ENCODE measurements at regions not wholly inside any gene's neighbourhood (a gene's known extent, or its start where the extent isn't known, plus 50 kb on each side); places are given as distances from the start of the nearest gene placed in this dataset.

DNA sequence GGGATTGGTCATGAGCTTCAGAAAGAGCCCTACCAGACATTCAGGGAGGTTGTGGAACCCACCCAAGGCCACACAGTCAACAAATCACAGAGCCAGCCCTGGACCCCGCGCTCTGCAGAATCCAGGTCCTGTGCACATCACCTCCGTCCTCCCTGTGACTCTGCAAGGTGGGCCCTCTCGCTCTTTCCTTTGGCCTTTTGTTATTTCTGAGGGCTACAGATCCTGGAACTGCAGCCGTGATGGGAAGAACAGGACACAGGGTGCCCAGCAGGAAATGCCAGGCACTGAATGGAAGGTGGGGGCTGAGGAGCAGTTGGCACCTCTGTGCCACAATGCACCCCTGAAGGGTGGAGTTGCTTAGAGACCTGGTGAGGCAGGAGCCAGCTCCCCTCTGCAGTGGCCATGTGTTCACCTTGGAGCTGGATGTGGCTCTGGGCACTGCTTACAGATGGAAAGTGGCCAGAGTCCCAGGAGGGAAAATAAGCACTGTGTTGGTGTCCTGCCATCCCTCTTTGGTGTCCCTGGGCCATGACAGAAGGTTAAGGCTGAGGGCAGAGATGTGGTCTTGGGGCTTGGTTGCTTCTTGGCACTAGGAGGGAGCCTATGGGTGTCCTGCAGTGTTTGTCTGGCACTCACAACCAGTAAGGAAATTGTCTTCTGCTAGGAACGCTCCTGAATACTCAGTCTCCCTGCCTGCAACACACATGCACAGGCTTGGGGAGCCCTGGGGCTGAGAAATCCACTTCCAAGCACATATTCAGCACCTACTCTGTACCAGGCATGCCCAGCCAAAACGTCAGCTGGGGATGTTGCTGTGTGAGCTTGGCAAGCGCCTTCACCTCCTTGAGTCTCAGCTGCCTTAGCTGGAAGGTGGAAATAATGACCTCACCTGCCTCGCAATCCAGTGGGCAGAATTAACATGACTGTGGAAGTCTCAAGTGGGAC lies 98.0 kb upstream of the SLC6A6 start:
- TF ChIP-seq CTCF (IDR thresholded peaks at IDR 0.05) (no peak), POLR2A (IDR thresholded peaks at IDR 0.05) (no peak)

All from thyroid gland (tissue), 4 donors.